ENCODE measurements at regions not wholly inside any gene's neighbourhood (a gene's known extent, or its start where the extent isn't known, plus 50 kb on each side); places are given as distances from the start of the nearest gene placed in this dataset.

GRCh38 chr17:63309021-63309420, 137.1 kb downstream of the CYB561 start:
- Histone ChIP-seq H3K4me1 (peaks cover 8% of the 10 kb centered on the region; the same call in 2 of the 3 replicates), H3K27ac (no peak overlapping the region), H3K4me3 (no peak overlapping the region), H3K9me3 (peaks cover 4% of the 10 kb centered on the region; the same call in 1 of the 3 replicates), H3K4me2 (peak overlapping the region; percentile 15; the same call in 2 of the 3 replicates)
- ATAC-seq: no peak
- 20% methylated on average over 2 of the region's 2 CpGs for whole genome bisulfite sequencing (ENCODE audit: missing lambda C conversion rate)
- POLR2A ChIA-PET: no interaction called here
- peak in 1 of 2 experiments; percentile 13 for DNase-seq (ENCODE audit: low read depth in 1 of 2, low spot score in 1 of 2)
- FAIRE-seq: no peak
- no peak for TF ChIP-seq HOXB5 (CRISPR knock-in tag; IDR thresholded peaks at IDR 0.05)
- TF ChIP-seq HDAC2 (IDR thresholded peaks at IDR 0.05): no peak
- no peak for TF ChIP-seq E2F6 (IDR thresholded peaks at IDR 0.05; ENCODE audit: borderline replicate concordance, low read depth)
- TF ChIP-seq HES2 (IDR thresholded peaks at IDR 0.05): no peak
- TF ChIP-seq PBX3 (IDR thresholded peaks at IDR 0.05): no peak
- no peak for TF ChIP-seq CHD4 (IDR thresholded peaks at IDR 0.05; ENCODE audit: borderline replicate concordance)
- no peak for TF ChIP-seq MYC (IDR thresholded peaks at IDR 0.05; ENCODE audit: borderline replicate concordance, low read length)
- TF ChIP-seq SREBF2 (IDR thresholded peaks at IDR 0.05): no peak
- TF ChIP-seq ZFP36 (IDR thresholded peaks at IDR 0.05; ENCODE audit: borderline replicate concordance, partially characterized antibody): no peak
- no peak for TF ChIP-seq NPAS2 (CRISPR knock-in tag; IDR thresholded peaks at IDR 0.05; ENCODE audit: borderline replicate concordance)
- no peak for TF ChIP-seq JUNB (IDR thresholded peaks at IDR 0.05)
- TF ChIP-seq CBX2 (IDR thresholded peaks at IDR 0.05; ENCODE audit: borderline replicate concordance, low read depth): no peak
- no peak for TF ChIP-seq NFE2L2 (conservative IDR thresholded peaks at IDR 0.05; ENCODE audit: low read length)
- no peak for TF ChIP-seq MAZ (IDR thresholded peaks at IDR 0.05; ENCODE audit: borderline replicate concordance, low read depth, low read length)
- no peak for TF ChIP-seq POLR2AphosphoS2 (conservative IDR thresholded peaks at IDR 0.05; ENCODE audit: low read length)
- no peak for TF ChIP-seq RFX5 (IDR thresholded peaks at IDR 0.05)
- TF ChIP-seq RARB (CRISPR knock-in tag; IDR thresholded peaks at IDR 0.05): no peak
- TF ChIP-seq EHF (CRISPR knock-in tag; IDR thresholded peaks at IDR 0.05): no peak
- CTCF ChIA-PET: no interaction called here

- ChIA-PET CTCF (no interaction called here), POLR2A (no interaction called here)
- ATAC-seq (no peak), DNase-seq (ENCODE audit: low read depth in 1 of 2, low spot score in 1 of 2) (no peak), FAIRE-seq (no peak)
- TF ChIP-seq RFX5 (IDR thresholded peaks at IDR 0.05) (no peak), BHLHE40 (IDR thresholded peaks at IDR 0.05; ENCODE audit: low read depth, low read length) (no peak), KDM5A (IDR thresholded peaks at IDR 0.05) (no peak), ESRRA (IDR thresholded peaks at IDR 0.05; ENCODE audit: borderline replicate concordance, low read length) (no peak)
- Histone ChIP-seq H3K4me1 (peaks cover 8% of the 10 kb centered on the region; the same call in 2 of the 3 replicates), H3K27ac (no peak overlapping the region), H3K4me2 (no peak overlapping the region), H3K4me3 (no peak overlapping the region), H3K9me3 (peaks cover 4% of the 10 kb centered on the region; the same call in 1 of the 3 replicates)
These were observed 134.6 kb downstream of the CYB561 start for GRCh38 chr17:63311416-63311937.

- Histone ChIP-seq H3K9me3 (peaks cover 4% of the 10 kb centered on the region; the same call in 1 of the 3 replicates), H3K4me3 (no peak overlapping the region), H3K4me2 (no peak overlapping the region), H3K27ac (no peak overlapping the region), H3K4me1 (no peaks in the 10 kb centered on the region)
- 92% methylated on average over 10 of the region's 10 CpGs for WGBS (ENCODE audit: missing lambda C conversion rate)
- FAIRE-seq: no peak
- DNase-seq (ENCODE audit: low read depth in 1 of 2, low spot score in 1 of 2): no peak
- POLR2A ChIA-PET: no interaction called here
- ATAC-seq: no peak
- CTCF ChIA-PET: interaction anchor here (1.6 to 2.7 kb wide), 2 partner anchors 7 to 92 kb away, joined by 3 to 8 read pairs; no protein-coding TSS in a partner anchor
- TF ChIP-seq JUNB (IDR thresholded peaks at IDR 0.05) (no peak), RCOR1 (IDR thresholded peaks at IDR 0.05; ENCODE audit: low read depth, low read length) (no peak), NPAS2 (CRISPR knock-in tag; IDR thresholded peaks at IDR 0.05; ENCODE audit: borderline replicate concordance) (no peak), ESRRA (IDR thresholded peaks at IDR 0.05; ENCODE audit: borderline replicate concordance, low read length) (no peak)
These were observed 131.3 kb downstream of the CYB561 start for GRCh38 chr17:63314761-63315160.

Measured in A549 (cell line).